PFSK-1 (cell line): ENCODE measurements at regions not wholly inside any gene's neighbourhood (a gene's known extent, or its start where the extent isn't known, plus 50 kb on each side); places are given as distances from the start of the nearest gene placed in this dataset.

Experiments used
- FOXP2 ChIP-seq: optimal IDR thresholded peaks from 2 replicates; pipeline ENCODE3; 2011; ENCODE audit warnings: borderline replicate concordance, control low read depth, inconsistent platforms; ENCODE audit not compliant: insufficient read depth; ENCODE audit errors: extremely low read length, extremely low read depth
- POLR2AphosphoS5 ChIP-seq: IDR thresholded peaks from 2 replicates; pipeline ENCODE4 v1.6.1; 2012; ENCODE audit warnings: low read depth, mild to moderate bottlenecking, control low read depth, low read length, moderate library complexity
- REST ChIP-seq, 2 experiments: IDR thresholded peaks; 2 replicates each; pipeline versions ENCODE4 v1.6.1 to v1.8.0; 2011 to 2012; ENCODE audit warnings: low read depth in 2 of 2, low read length in 2 of 2, control low read depth in 1 of 2, inconsistent platforms in 1 of 2, mild to moderate bottlenecking in 1 of 2, moderate library complexity in 1 of 2; ENCODE audit not compliant: insufficient read depth in 1 of 2
- SIN3A ChIP-seq: IDR thresholded peaks from 2 replicates; pipeline ENCODE4 v1.6.1; 2012; ENCODE audit warnings: mild to moderate bottlenecking, low read length, moderate library complexity, borderline replicate concordance; ENCODE audit not compliant: insufficient read depth
- TAF1 ChIP-seq: IDR thresholded peaks from 2 replicates; pipeline ENCODE4 v1.6.1; 2012; ENCODE audit warnings: low read length, control low read depth, borderline replicate concordance; ENCODE audit not compliant: insufficient read depth

- TF ChIP-seq TAF1 (no peak), SIN3A (no peak), REST (IDR thresholded peaks at IDR 0.05; ENCODE audit: insufficient read depth in 1 of 2, low read depth in 2 of 2, low read length in 2 of 2) (no peak), POLR2AphosphoS5 (no peak), FOXP2 (no peak)
These were observed 682.0 kb downstream of the LTN1 start for GRCh38 chr21:28310711-28311110.
